Keratinocyte (primary cell): ENCODE measurements at regions not wholly inside any gene's neighbourhood (a gene's known extent, or its start where the extent isn't known, plus 50 kb on each side); places are given as distances from the start of the nearest gene placed in this dataset.

Experiments used
- DNase-seq: peaks from one replicate; pipeline ENCODE4 v3.0.0-alpha.2; 2011; ENCODE audit warnings: low read depth, missing footprints, low spot score
- FAIRE-seq: peaks from 2 replicates; lab custom pipeline; 2011; peaks lifted over from hg19 to GRCh38; lab: Jason Lieb, UNC
- H2AFZ ChIP-seq: 2 replicates; pipeline ENCODE4 v1.6.0; 2012; ENCODE audit warnings: low read length, control low read depth, inconsistent platforms; ENCODE audit not compliant: control insufficient read depth
- H3K27ac ChIP-seq: 2 replicates; pipeline ENCODE4 v1.5.1; 2011; ENCODE audit warnings: low read length; ENCODE audit not compliant: control insufficient read depth, insufficient read depth
- H3K27me3 ChIP-seq: 3 replicates; pipeline ENCODE4 v1.6.0; 2011; ENCODE audit warnings: low read length; ENCODE audit not compliant: control insufficient read depth, insufficient read depth; ENCODE audit errors: extremely low read depth
- H3K36me3 ChIP-seq, 2 experiments: 2 replicates in 1 of 2; 3 replicates in 1 of 2; pipeline ENCODE4 v1.5.1; 2011; ENCODE audit warnings: low read length in 2 of 2, mild to moderate bottlenecking in 1 of 2; ENCODE audit not compliant: control insufficient read depth in 2 of 2, insufficient read depth in 2 of 2; ENCODE audit errors: extremely low read depth in 1 of 2
- H3K4me1 ChIP-seq: 3 replicates; pipeline ENCODE4 v1.5.1; 2011; ENCODE audit warnings: low read length; ENCODE audit not compliant: control insufficient read depth, insufficient read depth; ENCODE audit errors: extremely low read depth
- H3K4me2 ChIP-seq: 3 replicates; pipeline ENCODE4 v1.6.0; 2011; ENCODE audit warnings: low read depth, low read length; ENCODE audit not compliant: control insufficient read depth, insufficient read depth; ENCODE audit errors: extremely low read depth
- H3K4me3 ChIP-seq, 3 experiments: fragments of 200-600 bp in 1 of 3; sonication (generic) in 1 of 3; 2 replicates in 2 of 3; 3 replicates in 1 of 3; pipeline ENCODE4 v1.5.1; 2011 to 2016; ENCODE audit warnings: low read length in 3 of 3, mild to moderate bottlenecking in 3 of 3, control low read depth in 2 of 3, inconsistent platforms in 1 of 3, low read depth in 1 of 3, mixed read lengths in 1 of 3, mixed run types in 1 of 3, moderate library complexity in 1 of 3; ENCODE audit not compliant: control insufficient read depth in 2 of 3, insufficient read depth in 2 of 3; ENCODE audit errors: extremely low read depth in 1 of 3
- H3K79me2 ChIP-seq: 2 replicates; pipeline ENCODE4 v1.6.0; 2012; ENCODE audit warnings: low read length; ENCODE audit not compliant: control insufficient read depth, insufficient read depth
- H3K9ac ChIP-seq: 3 replicates; pipeline ENCODE4 v1.6.0; 2011; ENCODE audit warnings: low read length; ENCODE audit not compliant: control insufficient read depth, insufficient read depth; ENCODE audit errors: extremely low read depth
- H3K9me1 ChIP-seq: 3 replicates; pipeline ENCODE4 v1.6.0; 2011; ENCODE audit warnings: low read length; ENCODE audit not compliant: control insufficient read depth, insufficient read depth; ENCODE audit errors: extremely low read depth
- H3K9me3 ChIP-seq: 2 replicates; pipeline ENCODE4 v1.5.1; 2012; ENCODE audit warnings: low read depth, low read length; ENCODE audit not compliant: control insufficient read depth
- H4K20me1 ChIP-seq: 3 replicates; pipeline ENCODE4 v1.6.0; 2011; ENCODE audit warnings: low read length; ENCODE audit not compliant: control insufficient read depth, insufficient read depth; ENCODE audit errors: extremely low read depth
- CTCF ChIP-seq, 3 experiments: IDR thresholded peaks in 1 of 3; conservative IDR thresholded peaks in 1 of 3; optimal IDR thresholded peaks in 1 of 3; 2 replicates in 2 of 3; 3 replicates in 1 of 3; pipeline versions ENCODE3 to v1.5.1; 2011; ENCODE audit warnings: low read length in 3 of 3, mild to moderate bottlenecking in 3 of 3, moderate library complexity in 2 of 3, control low read depth in 1 of 3, inconsistent platforms in 1 of 3; ENCODE audit not compliant: insufficient read depth in 2 of 3; ENCODE audit errors: extremely low read depth in 1 of 3
- EZH2 ChIP-seq: IDR thresholded peaks from one replicate; pipeline ENCODE4 v1.6.1; 2012; ENCODE audit warnings: inconsistent platforms, mild to moderate bottlenecking, low read length, moderate library complexity
- dilution Hi-C: fragments of 300-500 bp; cut with MboI; formaldehyde crosslinking; loops from one replicate; pipeline ENCODE4 v1.7.0; 2020; ENCODE audit warnings: low sequenced_read_pairs; ENCODE audit not compliant: extremely low pct_ligation_motif_present

- Histone ChIP-seq H3K36me3 (no peaks in the 10 kb centered on the region), H3K9me1 (no peaks in the 10 kb centered on the region), H3K4me1 (no peaks in the 10 kb centered on the region), H3K4me3 (no peak overlapping the region), H3K79me2 (no peaks in the 10 kb centered on the region), H4K20me1 (no peaks in the 10 kb centered on the region), H3K9ac (no peak overlapping the region), H3K9me3 (no peaks in the 10 kb centered on the region), H2AFZ (no peak overlapping the region), H3K4me2 (no peak overlapping the region), H3K27me3 (no peaks in the 10 kb centered on the region), H3K27ac (no peak overlapping the region)
- DNase-seq, result no peak
- dilution Hi-C loops, result no loop called here
- TF ChIP-seq EZH2 (no peak), CTCF (optimal IDR thresholded peaks at IDR 0.05 in 1 of 3, IDR thresholded peaks at IDR 0.05 in 1 of 3, conservative IDR thresholded peaks at IDR 0.05 in 1 of 3; ENCODE audit: extremely low read depth in 1 of 3, insufficient read depth in 2 of 3, low read length in 3 of 3) (no peak)
- no peak for FAIRE-seq
These were observed 1683.6 kb upstream of the AGA start for GRCh38 chr4:179125870-179126269.

- Histone ChIP-seq H3K4me1 (no peaks in the 10 kb centered on the region), H4K20me1 (no peaks in the 10 kb centered on the region), H2AFZ (no peak overlapping the region), H3K36me3 (no peaks in the 10 kb centered on the region), H3K9ac (no peak overlapping the region), H3K9me1 (no peaks in the 10 kb centered on the region), H3K4me2 (no peak overlapping the region), H3K4me3 (no peak overlapping the region), H3K27ac (no peak overlapping the region), H3K79me2 (no peaks in the 10 kb centered on the region), H3K27me3 (no peaks in the 10 kb centered on the region), H3K9me3 (no peaks in the 10 kb centered on the region)
- TF ChIP-seq EZH2 (no peak), CTCF (optimal IDR thresholded peaks at IDR 0.05 in 1 of 3, IDR thresholded peaks at IDR 0.05 in 1 of 3, conservative IDR thresholded peaks at IDR 0.05 in 1 of 3; ENCODE audit: extremely low read depth in 1 of 3, insufficient read depth in 2 of 3, low read length in 3 of 3) (no peak)
- FAIRE-seq (no peak), DNase-seq (no peak)
- dilution Hi-C loops, result no loop called here
These were observed 1686.1 kb upstream of the AGA start for GRCh38 chr4:179128299-179128698.
